Neural progenitor cell (in vitro differentiated cells): ENCODE measurements at regions not wholly inside any gene's neighbourhood (a gene's known extent, or its start where the extent isn't known, plus 50 kb on each side); places are given as distances from the start of the nearest gene placed in this dataset.

Experiments
- DNase-seq: peaks from one replicate; pipeline ENCODE4 v3.0.0-alpha.2; 2016; ENCODE audit warnings: low spot score
- H2AFZ ChIP-seq: fragments of 200-600 bp; sonication (generic); replicated peaks from 2 replicates; pipeline ENCODE4 v1.6.1; 2016; ENCODE audit warnings: antibody characterized with exemption
- H3F3A ChIP-seq: fragments of 200-600 bp; sonication (generic); 2 replicates; pipeline ENCODE4 v1.6.1; 2016; ENCODE audit warnings: antibody characterized with exemption, low read depth
- H3K27ac ChIP-seq: fragments of 200-600 bp; sonication (generic); 2 replicates; pipeline ENCODE4 v1.5.1; 2016; ENCODE audit warnings: mild to moderate bottlenecking
- H3K27me3 ChIP-seq: fragments of 200-600 bp; sonication (generic); 2 replicates; pipeline ENCODE4 v1.6.1; 2016; ENCODE audit warnings: mild to moderate bottlenecking, moderate library complexity
- H3K36me3 ChIP-seq: fragments of 200-600 bp; sonication (generic); 2 replicates; pipeline ENCODE4 v1.5.1; 2016
- H3K4me1 ChIP-seq: fragments of 200-600 bp; sonication (generic); 2 replicates; pipeline ENCODE4 v1.6.1; 2016; ENCODE audit warnings: mixed run types
- H3K4me2 ChIP-seq: fragments of 200-600 bp; sonication (generic); 2 replicates; pipeline ENCODE4 v1.6.1; 2016
- H3K4me3 ChIP-seq: fragments of 200-600 bp; sonication (generic); 2 replicates; pipeline ENCODE4 v1.5.1; 2016
- H3K79me2 ChIP-seq: fragments of 200-600 bp; sonication (generic); 2 replicates; pipeline ENCODE4 v1.6.1; 2016; ENCODE audit warnings: low read depth
- H3K9ac ChIP-seq: fragments of 200-600 bp; sonication (generic); 2 replicates; pipeline ENCODE4 v1.6.1; 2016
- H3K9me3 ChIP-seq: fragments of 200-600 bp; sonication (generic); 2 replicates; pipeline ENCODE4 v1.5.1; 2016; ENCODE audit warnings: low read depth
- H4K20me1 ChIP-seq: fragments of 200-600 bp; sonication (generic); 2 replicates; pipeline ENCODE4 v1.6.1; 2016; ENCODE audit warnings: low read depth
- H3K27ac Mint-ChIP-seq: 3 replicates; pipeline ENCODE4 v1.8.0; 2021; ENCODE audit warnings: mixed read lengths
- H3K27me3 Mint-ChIP-seq: 2 replicates; pipeline ENCODE4 v1.8.0; 2022; ENCODE audit warnings: low read depth, mild to moderate bottlenecking, inconsistent platforms, moderate library complexity, mixed read lengths; ENCODE audit not compliant: insufficient read depth
- H3K36me3 Mint-ChIP-seq: 3 replicates; pipeline ENCODE4 v1.8.0; 2021; ENCODE audit warnings: mixed read lengths
- H3K4me1 Mint-ChIP-seq: 3 replicates; pipeline ENCODE4 v1.8.0; 2021; ENCODE audit warnings: mixed read lengths
- H3K4me3 Mint-ChIP-seq: 3 replicates; pipeline ENCODE4 v1.8.0; 2021; ENCODE audit warnings: mild to moderate bottlenecking, moderate library complexity, mixed read lengths
- H3K9me3 Mint-ChIP-seq: 3 replicates; pipeline ENCODE4 v1.8.0; 2020; ENCODE audit warnings: mixed read lengths
- EZH2 ChIP-seq: fragments of 200-600 bp; sonication (generic); IDR thresholded peaks from 2 replicates; pipeline ENCODE4 v1.6.1; 2017; ENCODE audit warnings: antibody characterized with exemption, mild to moderate bottlenecking, moderate library complexity
- EZH2phosphoT487 ChIP-seq: fragments of 200-600 bp; sonication (generic); IDR thresholded peaks from 2 replicates; pipeline ENCODE4 v1.6.1; 2017; ENCODE audit warnings: antibody characterized with exemption
- TF ChIP-seq, protein P1 (sequence below): fragments of 200-600 bp; sonication (generic); IDR thresholded peaks from 2 replicates; pipeline ENCODE4 v1.5.1; 2017; ENCODE audit warnings: antibody characterized with exemption, mild to moderate bottlenecking

DNA sequence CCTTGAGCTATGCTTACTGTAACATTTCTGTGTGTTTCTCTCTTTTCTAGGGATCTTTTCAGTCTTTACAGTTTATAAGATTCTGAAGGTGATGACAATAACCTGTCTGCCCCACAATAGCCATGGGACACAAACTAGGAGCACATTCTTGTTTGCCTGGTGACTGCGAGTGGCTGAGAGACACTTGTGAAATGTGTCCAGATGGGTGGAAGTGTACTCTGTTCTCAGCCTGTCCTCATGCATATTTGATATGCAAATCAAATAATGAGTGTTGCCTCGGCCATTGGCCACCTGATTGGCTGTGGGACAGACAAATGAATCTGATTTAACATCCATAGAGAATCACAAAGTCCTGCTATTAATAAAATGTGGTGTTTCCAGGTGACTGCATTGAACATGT lies 246.2 kb downstream of the HNMT start:
- no peak for DNase-seq
- no peaks in the 10 kb centered on the region for H3K36me3 Mint-ChIP-seq
- Histone ChIP-seq H3K79me2 (no peaks in the 10 kb centered on the region), H3K4me1 (peaks cover 4% of the 10 kb centered on the region), H3K4me3 (no peak overlapping the region), H3K36me3 (no peaks in the 10 kb centered on the region), H3K27me3 (no peaks in the 10 kb centered on the region), H3K27ac (no peak overlapping the region), H2AFZ (no peak overlapping the region), H3F3A (no peaks in the 10 kb centered on the region), H4K20me1 (no peaks in the 10 kb centered on the region), H3K4me2 (no peak overlapping the region), H3K9me3 (no peaks in the 10 kb centered on the region), H3K9ac (no peak overlapping the region)
- TF ChIP-seq EZH2 (no peak), EZH2phosphoT487 (no peak)
- TF ChIP-seq, protein P1, sequence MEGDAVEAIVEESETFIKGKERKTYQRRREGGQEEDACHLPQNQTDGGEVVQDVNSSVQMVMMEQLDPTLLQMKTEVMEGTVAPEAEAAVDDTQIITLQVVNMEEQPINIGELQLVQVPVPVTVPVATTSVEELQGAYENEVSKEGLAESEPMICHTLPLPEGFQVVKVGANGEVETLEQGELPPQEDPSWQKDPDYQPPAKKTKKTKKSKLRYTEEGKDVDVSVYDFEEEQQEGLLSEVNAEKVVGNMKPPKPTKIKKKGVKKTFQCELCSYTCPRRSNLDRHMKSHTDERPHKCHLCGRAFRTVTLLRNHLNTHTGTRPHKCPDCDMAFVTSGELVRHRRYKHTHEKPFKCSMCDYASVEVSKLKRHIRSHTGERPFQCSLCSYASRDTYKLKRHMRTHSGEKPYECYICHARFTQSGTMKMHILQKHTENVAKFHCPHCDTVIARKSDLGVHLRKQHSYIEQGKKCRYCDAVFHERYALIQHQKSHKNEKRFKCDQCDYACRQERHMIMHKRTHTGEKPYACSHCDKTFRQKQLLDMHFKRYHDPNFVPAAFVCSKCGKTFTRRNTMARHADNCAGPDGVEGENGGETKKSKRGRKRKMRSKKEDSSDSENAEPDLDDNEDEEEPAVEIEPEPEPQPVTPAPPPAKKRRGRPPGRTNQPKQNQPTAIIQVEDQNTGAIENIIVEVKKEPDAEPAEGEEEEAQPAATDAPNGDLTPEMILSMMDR = no peak
- H3K4me1 Mint-ChIP-seq = no peaks in the 10 kb centered on the region
- H3K9me3 Mint-ChIP-seq = no peaks in the 10 kb centered on the region
- H3K27ac Mint-ChIP-seq = no peak overlapping the region
- no peak overlapping the region for H3K4me3 Mint-ChIP-seq
- no peaks in the 10 kb centered on the region for H3K27me3 Mint-ChIP-seq

DNA sequence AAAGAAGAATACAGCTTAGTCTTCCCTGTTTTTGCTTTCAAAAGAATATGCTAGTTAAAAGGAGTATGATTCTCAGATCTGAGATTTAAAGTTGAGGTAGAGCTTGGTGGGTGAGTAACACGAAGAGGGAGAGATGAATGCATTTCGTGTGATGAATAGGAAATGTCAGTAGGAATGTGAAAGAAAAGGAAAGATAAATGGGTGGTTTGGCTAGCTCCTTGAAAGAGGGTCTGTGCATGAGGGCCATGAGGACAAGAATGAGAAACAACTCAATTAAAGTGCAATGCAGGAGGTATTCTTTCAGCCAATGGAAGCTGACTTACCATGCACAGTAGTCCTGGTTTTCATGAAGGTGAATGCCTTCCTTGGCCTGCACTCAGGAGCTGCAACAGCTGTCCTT lies 248.2 kb downstream of the HNMT start:
- H3K27me3 ChIP-seq = no peaks in the 10 kb centered on the region
- no peaks in the 10 kb centered on the region for H3K4me1 Mint-ChIP-seq
- TF ChIP-seq, protein P1 = no peak
- H3K4me2 ChIP-seq = no peak overlapping the region
- no peak overlapping the region for H3K27ac ChIP-seq
- H2AFZ ChIP-seq = no peak overlapping the region
- H3K79me2 ChIP-seq = no peaks in the 10 kb centered on the region
- no peaks in the 10 kb centered on the region for H3K27me3 Mint-ChIP-seq
- H3K9me3 ChIP-seq = no peaks in the 10 kb centered on the region
- peaks cover 4% of the 10 kb centered on the region for H3K4me1 ChIP-seq
- no peaks in the 10 kb centered on the region for H3F3A ChIP-seq
- H4K20me1 ChIP-seq = no peaks in the 10 kb centered on the region
- no peaks in the 10 kb centered on the region for H3K9me3 Mint-ChIP-seq
- no peak overlapping the region for H3K9ac ChIP-seq
- no peak overlapping the region for H3K4me3 Mint-ChIP-seq
- H3K4me3 ChIP-seq = no peak overlapping the region
- H3K36me3 ChIP-seq = no peaks in the 10 kb centered on the region
- no peak for DNase-seq
- no peak overlapping the region for H3K27ac Mint-ChIP-seq
- no peaks in the 10 kb centered on the region for H3K36me3 Mint-ChIP-seq

DNA sequence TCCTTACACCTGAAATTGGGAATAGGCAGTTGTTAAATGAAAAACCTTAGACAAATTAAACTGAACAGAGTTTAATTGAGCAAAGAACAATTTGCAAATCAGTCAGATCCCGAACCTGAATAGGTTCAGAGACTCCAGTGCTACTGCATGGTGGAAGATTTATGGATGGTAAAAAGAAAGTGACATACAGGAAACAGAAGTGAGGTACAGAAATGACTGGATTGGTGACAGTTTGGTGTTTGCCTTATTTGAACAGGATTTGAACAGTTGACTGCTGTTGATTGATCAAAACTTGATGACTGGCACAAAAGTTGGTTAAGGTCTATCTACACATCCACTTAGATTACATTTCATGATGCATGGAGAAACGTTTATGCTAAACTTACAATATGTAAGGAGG lies 248.8 kb downstream of the HNMT start:
- DNase-seq = no peak
- no peaks in the 10 kb centered on the region for H3F3A ChIP-seq
- no peak overlapping the region for H3K9ac ChIP-seq
- no peaks in the 10 kb centered on the region for H3K36me3 ChIP-seq
- TF ChIP-seq EZH2 (no peak), EZH2phosphoT487 (no peak)
- TF ChIP-seq, protein P1 = no peak
- H3K9me3 ChIP-seq = no peaks in the 10 kb centered on the region
- H3K27me3 ChIP-seq = no peaks in the 10 kb centered on the region
- H3K4me3 ChIP-seq = no peak overlapping the region
- H3K27ac ChIP-seq = no peak overlapping the region
- H3K9me3 Mint-ChIP-seq = no peaks in the 10 kb centered on the region
- H2AFZ ChIP-seq = no peak overlapping the region
- H3K36me3 Mint-ChIP-seq = no peaks in the 10 kb centered on the region
- no peaks in the 10 kb centered on the region for H4K20me1 ChIP-seq
- no peak overlapping the region for H3K27ac Mint-ChIP-seq
- no peak overlapping the region for H3K4me3 Mint-ChIP-seq
- peaks cover 4% of the 10 kb centered on the region for H3K4me1 ChIP-seq
- H3K27me3 Mint-ChIP-seq = no peaks in the 10 kb centered on the region
- no peaks in the 10 kb centered on the region for H3K4me1 Mint-ChIP-seq
- H3K79me2 ChIP-seq = no peaks in the 10 kb centered on the region
- no peak overlapping the region for H3K4me2 ChIP-seq

DNA sequence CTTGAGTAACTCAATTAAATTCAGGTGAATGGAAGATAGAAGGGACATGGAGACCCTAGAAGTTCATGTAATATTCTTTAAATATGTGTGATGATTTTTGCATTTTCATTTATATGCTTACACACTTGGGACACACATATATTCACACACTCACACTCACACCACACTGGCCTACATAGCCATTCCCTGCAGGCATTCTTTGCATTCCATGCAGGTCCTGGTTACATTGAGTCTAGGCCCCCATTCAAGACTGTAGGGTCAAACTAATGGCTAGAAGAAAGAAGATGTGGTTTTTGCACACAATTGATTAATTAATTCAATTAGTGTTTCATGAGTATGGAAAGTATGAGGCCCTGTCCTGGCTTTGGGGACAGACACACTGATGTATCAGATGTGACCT lies 249.4 kb downstream of the HNMT start:
- no peak overlapping the region for H2AFZ ChIP-seq
- H3K27me3 ChIP-seq = no peaks in the 10 kb centered on the region
- DNase-seq = no peak
- no peak overlapping the region for H3K4me3 ChIP-seq
- H4K20me1 ChIP-seq = no peaks in the 10 kb centered on the region
- no peak overlapping the region for H3K27ac ChIP-seq
- Mint-ChIP-seq H3K9me3 (no peaks in the 10 kb centered on the region), H3K27ac (no peak overlapping the region), H3K4me3 (no peak overlapping the region), H3K36me3 (no peaks in the 10 kb centered on the region), H3K4me1 (no peaks in the 10 kb centered on the region), H3K27me3 (no peaks in the 10 kb centered on the region)
- no peaks in the 10 kb centered on the region for H3F3A ChIP-seq
- no peaks in the 10 kb centered on the region for H3K9me3 ChIP-seq
- H3K36me3 ChIP-seq = no peaks in the 10 kb centered on the region
- TF ChIP-seq, protein P1 = no peak
- TF ChIP-seq EZH2 (no peak), EZH2phosphoT487 (no peak)
- no peak overlapping the region for H3K4me2 ChIP-seq
- H3K4me1 ChIP-seq = peaks cover 4% of the 10 kb centered on the region
- no peak overlapping the region for H3K9ac ChIP-seq
- no peaks in the 10 kb centered on the region for H3K79me2 ChIP-seq
